Astrocyte (in vitro differentiated cells and primary cell): ENCODE measurements at regions not wholly inside any gene's neighbourhood (a gene's known extent, or its start where the extent isn't known, plus 50 kb on each side); places are given as distances from the start of the nearest gene placed in this dataset.

Source experiments
- DNase-seq: peaks from one replicate; pipeline ENCODE4 v3.0.0-alpha.2; 2010; ENCODE audit warnings: low read depth
- FAIRE-seq: peaks from 2 replicates; lab custom pipeline; 2011; peaks lifted over from hg19 to GRCh38; lab: Jason Lieb, UNC
- H2AFZ ChIP-seq: 2 replicates; pipeline ENCODE4 v1.6.0; 2012; ENCODE audit warnings: low read depth, low read length, inconsistent platforms
- H3K27ac ChIP-seq: 2 replicates; pipeline ENCODE4 v1.5.1; 2011; ENCODE audit warnings: low read depth, low read length, inconsistent platforms
- H3K27me3 ChIP-seq: 2 replicates; pipeline ENCODE4 v1.6.0; 2011; ENCODE audit warnings: low read length, inconsistent platforms; ENCODE audit not compliant: insufficient read depth
- H3K36me3 ChIP-seq: 2 replicates; pipeline ENCODE4 v1.5.1; 2011; ENCODE audit warnings: low read length, inconsistent platforms; ENCODE audit not compliant: insufficient read depth
- H3K4me1 ChIP-seq: 2 replicates; pipeline ENCODE4 v1.5.1; 2011; ENCODE audit warnings: low read length, inconsistent platforms; ENCODE audit not compliant: insufficient read depth
- H3K4me2 ChIP-seq: 2 replicates; pipeline ENCODE4 v1.6.0; 2012; ENCODE audit warnings: low read length, inconsistent platforms
- H3K4me3 ChIP-seq: 2 replicates; pipeline ENCODE4 v1.5.1; 2011; ENCODE audit warnings: low read depth, mild to moderate bottlenecking, low read length, inconsistent platforms; ENCODE audit not compliant: insufficient read depth
- H3K79me2 ChIP-seq: 2 replicates; pipeline ENCODE4 v1.6.0; 2012; ENCODE audit warnings: mild to moderate bottlenecking, low read length, inconsistent platforms; ENCODE audit not compliant: insufficient read depth
- H3K9ac ChIP-seq: 2 replicates; pipeline ENCODE4 v1.6.0; 2012; ENCODE audit warnings: mild to moderate bottlenecking, low read length, inconsistent platforms
- H3K9me3 ChIP-seq: 2 replicates; pipeline ENCODE4 v1.5.1; 2012; ENCODE audit warnings: low read depth, mild to moderate bottlenecking, low read length, inconsistent platforms; ENCODE audit not compliant: insufficient read depth
- H4K20me1 ChIP-seq: 2 replicates; pipeline ENCODE4 v1.6.0; 2012; ENCODE audit warnings: low read length, inconsistent platforms; ENCODE audit not compliant: insufficient read depth
- H3K27ac Mint-ChIP-seq: one replicate; pipeline ENCODE4 v1.8.0; 2021; ENCODE audit warnings: mild to moderate bottlenecking, mixed read lengths; ENCODE audit not compliant: unreplicated experiment
- H3K27me3 Mint-ChIP-seq: one replicate; pipeline ENCODE4 v1.8.0; 2021; ENCODE audit warnings: low read depth, mixed read lengths; ENCODE audit not compliant: unreplicated experiment
- H3K36me3 Mint-ChIP-seq: one replicate; pipeline ENCODE4 v1.8.0; 2021; ENCODE audit warnings: low read depth, mixed read lengths; ENCODE audit not compliant: unreplicated experiment
- H3K4me1 Mint-ChIP-seq: one replicate; pipeline ENCODE4 v1.8.0; 2021; ENCODE audit warnings: low read depth, mixed read lengths; ENCODE audit not compliant: unreplicated experiment
- H3K4me3 Mint-ChIP-seq: one replicate; pipeline ENCODE4 v1.8.0; 2021; ENCODE audit warnings: mild to moderate bottlenecking, moderate library complexity, mixed read lengths; ENCODE audit not compliant: unreplicated experiment
- H3K9me3 Mint-ChIP-seq: one replicate; pipeline ENCODE4 v1.8.0; 2021; ENCODE audit warnings: mild to moderate bottlenecking, mixed read lengths; ENCODE audit not compliant: unreplicated experiment
- CTCF ChIP-seq: IDR thresholded peaks from 2 replicates; pipeline ENCODE4 v1.5.1; 2011; ENCODE audit warnings: low read depth, mild to moderate bottlenecking, inconsistent platforms, low read length, moderate library complexity; ENCODE audit not compliant: insufficient read depth
- EZH2 ChIP-seq: IDR thresholded peaks from 2 replicates; pipeline ENCODE4 v1.6.1; 2012; ENCODE audit warnings: mild to moderate bottlenecking, low read length, inconsistent platforms; ENCODE audit not compliant: insufficient read depth

GRCh38 chr15:53305101-53305500 lies 454.4 kb downstream of the WDR72 start:
- no peak overlapping the region for H3K9ac ChIP-seq
- no peaks in the 10 kb centered on the region for H3K4me1 ChIP-seq
- H3K36me3 Mint-ChIP-seq = no peaks in the 10 kb centered on the region
- no peak overlapping the region for H3K27ac ChIP-seq
- H3K4me1 Mint-ChIP-seq = peaks cover 8% of the 10 kb centered on the region
- no peaks in the 10 kb centered on the region for H4K20me1 ChIP-seq
- no peak for DNase-seq
- peaks cover 5% of the 10 kb centered on the region for H3K27me3 Mint-ChIP-seq
- no peaks in the 10 kb centered on the region for H3K9me3 Mint-ChIP-seq
- no peak for FAIRE-seq
- no peak overlapping the region for H3K27ac Mint-ChIP-seq
- no peak overlapping the region for H3K4me3 ChIP-seq
- no peaks in the 10 kb centered on the region for H3K36me3 ChIP-seq
- H3K4me2 ChIP-seq = no peak overlapping the region
- no peaks in the 10 kb centered on the region for H3K9me3 ChIP-seq
- no peak overlapping the region for H3K4me3 Mint-ChIP-seq
- H3K27me3 ChIP-seq = no peaks in the 10 kb centered on the region
- H3K79me2 ChIP-seq = no peaks in the 10 kb centered on the region
- H2AFZ ChIP-seq = no peak overlapping the region
- TF ChIP-seq EZH2 = no peak
- no peak for TF ChIP-seq CTCF

- no peak overlapping the region for H3K9ac ChIP-seq
- no peaks in the 10 kb centered on the region for H3K79me2 ChIP-seq
- Mint-ChIP-seq H3K36me3 (no peaks in the 10 kb centered on the region), H3K4me3 (no peak overlapping the region), H3K27ac (no peak overlapping the region), H3K9me3 (no peaks in the 10 kb centered on the region), H3K4me1 (no peaks in the 10 kb centered on the region), H3K27me3 (no peaks in the 10 kb centered on the region)
- H3K27me3 ChIP-seq = no peaks in the 10 kb centered on the region
- no peak overlapping the region for H3K4me2 ChIP-seq
- H2AFZ ChIP-seq = no peak overlapping the region
- FAIRE-seq (no peak), DNase-seq (no peak)
- no peaks in the 10 kb centered on the region for H4K20me1 ChIP-seq
- no peaks in the 10 kb centered on the region for H3K9me3 ChIP-seq
- no peak overlapping the region for H3K27ac ChIP-seq
- H3K4me1 ChIP-seq = no peaks in the 10 kb centered on the region
- no peak overlapping the region for H3K4me3 ChIP-seq
- no peaks in the 10 kb centered on the region for H3K36me3 ChIP-seq
- TF ChIP-seq EZH2 = no peak
- TF ChIP-seq CTCF = no peak
Observed at GRCh38 chr15:53297828-53298227, 461.6 kb downstream of the WDR72 start.

- H3K36me3 Mint-ChIP-seq = no peaks in the 10 kb centered on the region
- no peaks in the 10 kb centered on the region for H3K9me3 Mint-ChIP-seq
- TF ChIP-seq CTCF (no peak), EZH2 (no peak)
- H3K4me3 ChIP-seq = no peak overlapping the region
- H3K27ac Mint-ChIP-seq = no peak overlapping the region
- no peaks in the 10 kb centered on the region for H3K36me3 ChIP-seq
- no peaks in the 10 kb centered on the region for H4K20me1 ChIP-seq
- no peaks in the 10 kb centered on the region for H3K4me1 Mint-ChIP-seq
- H3K9me3 ChIP-seq = no peaks in the 10 kb centered on the region
- no peak overlapping the region for H3K27ac ChIP-seq
- H2AFZ ChIP-seq = no peak overlapping the region
- no peak overlapping the region for H3K4me3 Mint-ChIP-seq
- H3K79me2 ChIP-seq = no peaks in the 10 kb centered on the region
- FAIRE-seq (no peak), DNase-seq (no peak)
- H3K4me1 ChIP-seq = no peaks in the 10 kb centered on the region
- H3K9ac ChIP-seq = no peak overlapping the region
- no peak overlapping the region for H3K4me2 ChIP-seq
- H3K27me3 Mint-ChIP-seq = no peaks in the 10 kb centered on the region
- no peaks in the 10 kb centered on the region for H3K27me3 ChIP-seq
Observed at GRCh38 chr15:53296603-53297002, 462.9 kb downstream of the WDR72 start.
